Fibroblast of mammary gland (primary cell): ENCODE measurements at regions not wholly inside any gene's neighbourhood (a gene's known extent, or its start where the extent isn't known, plus 50 kb on each side); places are given as distances from the start of the nearest gene placed in this dataset.

Experiments
- DNase-seq: peaks from one replicate; pipeline ENCODE4 v3.0.0-alpha.2; 2010; ENCODE audit warnings: low read depth
- H3K4me3 ChIP-seq: 2 replicates; pipeline ENCODE4 v1.5.1; 2011; ENCODE audit warnings: low read depth, mild to moderate bottlenecking, low read length, moderate library complexity; ENCODE audit not compliant: control insufficient read depth
- TF ChIP-seq, protein P1 (sequence below): conservative IDR thresholded peaks from 2 replicates; pipeline ENCODE4 v1.5.1; 2011; ENCODE audit warnings: low read depth, low read length, inconsistent platforms; ENCODE audit not compliant: control insufficient read depth, insufficient read depth

- TF ChIP-seq, protein P1, sequence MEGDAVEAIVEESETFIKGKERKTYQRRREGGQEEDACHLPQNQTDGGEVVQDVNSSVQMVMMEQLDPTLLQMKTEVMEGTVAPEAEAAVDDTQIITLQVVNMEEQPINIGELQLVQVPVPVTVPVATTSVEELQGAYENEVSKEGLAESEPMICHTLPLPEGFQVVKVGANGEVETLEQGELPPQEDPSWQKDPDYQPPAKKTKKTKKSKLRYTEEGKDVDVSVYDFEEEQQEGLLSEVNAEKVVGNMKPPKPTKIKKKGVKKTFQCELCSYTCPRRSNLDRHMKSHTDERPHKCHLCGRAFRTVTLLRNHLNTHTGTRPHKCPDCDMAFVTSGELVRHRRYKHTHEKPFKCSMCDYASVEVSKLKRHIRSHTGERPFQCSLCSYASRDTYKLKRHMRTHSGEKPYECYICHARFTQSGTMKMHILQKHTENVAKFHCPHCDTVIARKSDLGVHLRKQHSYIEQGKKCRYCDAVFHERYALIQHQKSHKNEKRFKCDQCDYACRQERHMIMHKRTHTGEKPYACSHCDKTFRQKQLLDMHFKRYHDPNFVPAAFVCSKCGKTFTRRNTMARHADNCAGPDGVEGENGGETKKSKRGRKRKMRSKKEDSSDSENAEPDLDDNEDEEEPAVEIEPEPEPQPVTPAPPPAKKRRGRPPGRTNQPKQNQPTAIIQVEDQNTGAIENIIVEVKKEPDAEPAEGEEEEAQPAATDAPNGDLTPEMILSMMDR = no peak
- no peak for DNase-seq
- H3K4me3 ChIP-seq = no peak overlapping the region
Observed at GRCh38 chr15:66907826-66908743, 157.3 kb upstream of the SMAD3 start.

- TF ChIP-seq, protein P1 = no peak
- DNase-seq = no peak
- no peak overlapping the region for H3K4me3 ChIP-seq
Observed at GRCh38 chr15:66908744-66909095, 156.7 kb upstream of the SMAD3 start.

DNA sequence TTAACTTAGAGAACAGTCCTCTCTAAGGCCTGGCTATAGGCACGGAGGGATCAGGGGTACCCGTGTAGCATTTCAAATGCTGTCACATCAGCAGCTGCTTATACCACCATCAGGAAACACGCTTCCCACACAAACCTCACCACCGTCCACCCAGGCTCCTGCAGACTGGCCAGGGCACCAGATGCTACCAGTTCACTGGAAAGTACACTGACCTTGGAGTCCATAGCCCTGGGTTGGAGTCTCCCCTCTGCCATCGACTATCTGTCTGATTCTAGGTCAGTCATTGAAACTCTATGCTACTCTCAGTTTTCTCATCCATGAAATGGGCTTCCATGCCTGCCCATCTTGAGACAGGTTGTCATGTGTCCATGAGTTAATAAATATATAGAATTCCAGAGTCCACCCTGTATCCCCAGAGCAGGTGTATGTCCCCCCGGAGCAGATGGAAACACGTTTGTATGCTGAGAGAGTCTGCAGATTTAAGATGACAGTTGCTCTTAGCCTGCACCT lies 156.0 kb upstream of the SMAD3 start:
- TF ChIP-seq, protein P1 = no peak
- H3K4me3 ChIP-seq = no peak overlapping the region
- DNase-seq = no peak

DNA sequence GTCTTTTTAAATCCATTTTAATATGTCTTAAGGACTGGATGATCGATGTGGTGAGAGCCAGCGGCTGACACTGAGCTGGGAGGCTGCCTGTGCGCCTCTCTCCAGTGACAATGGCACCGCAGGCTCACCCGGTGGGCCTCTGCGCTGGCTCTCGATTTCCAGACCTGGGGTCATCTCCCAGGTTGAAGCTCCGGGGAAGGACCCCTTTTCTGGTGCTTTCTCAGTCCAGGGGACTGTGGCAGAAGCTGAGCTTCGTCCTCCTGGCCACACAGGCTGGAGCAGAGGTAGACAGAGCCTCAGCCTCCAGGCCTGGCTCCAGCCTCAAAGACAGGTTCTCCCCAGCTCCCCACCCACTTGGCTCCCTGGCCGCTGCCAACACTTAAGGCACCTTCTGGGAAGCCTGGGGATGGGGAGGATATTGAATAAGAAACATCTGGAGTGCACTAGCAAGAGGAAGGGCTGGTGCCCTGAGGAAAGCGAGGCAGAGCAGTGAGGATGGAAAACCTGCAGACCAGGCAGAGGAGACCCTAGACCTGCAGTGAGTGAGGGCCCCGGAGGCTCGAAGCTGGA lies 154.2 kb upstream of the SMAD3 start:
- TF ChIP-seq, protein P1 = no peak
- H3K4me3 ChIP-seq = no peak overlapping the region
- DNase-seq = no peak

GRCh38 chr15:66912001-66912400 lies 153.4 kb upstream of the SMAD3 start:
- DNase-seq = no peak
- no peak overlapping the region for H3K4me3 ChIP-seq
- TF ChIP-seq, protein P1 = no peak

GRCh38 chr15:66912441-66912840 lies 153.0 kb upstream of the SMAD3 start:
- TF ChIP-seq, protein P1 = no peak
- no peak for DNase-seq

More at GRCh38 chr15:66912441-66912840, 153.0 kb upstream of the SMAD3 start:
- no peak overlapping the region for H3K4me3 ChIP-seq
